WTC11 (cell line): ENCODE measurements at regions not wholly inside any gene's neighbourhood (a gene's known extent, or its start where the extent isn't known, plus 50 kb on each side); places are given as distances from the start of the nearest gene placed in this dataset.

Experiments
- MXD4 ChIP-seq: fragments of 250-450 bp; sonication (Bioruptor Pico); IDR thresholded peaks from 2 replicates; pipeline ENCODE4 v1.8.0; 2021; ENCODE audit warnings: mild to moderate bottlenecking, moderate library complexity, borderline replicate concordance
- NR2C2 ChIP-seq: sonication (generic); formaldehyde crosslinking; IDR thresholded peaks from 2 replicates; pipeline ENCODE4 v1.8.0; 2022; ENCODE audit warnings: mild to moderate bottlenecking, missing genetic modification reagents
- ZNF121 ChIP-seq: sonication (generic); formaldehyde crosslinking; IDR thresholded peaks from 2 replicates; pipeline ENCODE4 v1.8.0; 2023; ENCODE audit warnings: missing genetic modification reagents
- ZNF423 ChIP-seq: fragments of 250-450 bp; sonication (Bioruptor Pico); IDR thresholded peaks from 2 replicates; pipeline ENCODE4 v2.1.2; 2022; ENCODE audit warnings: mild to moderate bottlenecking, moderate library complexity
- TF ChIP-seq, protein P1 (sequence below): fragments of 250-450 bp; sonication (Bioruptor Pico); IDR thresholded peaks from 2 replicates; pipeline ENCODE4 v1.9.0; 2021; ENCODE audit warnings: mild to moderate bottlenecking
- TF ChIP-seq, protein P2 (sequence below): fragments of 200-600 bp; IDR thresholded peaks from 2 replicates; pipeline ENCODE4 v1.8.0; 2022; ENCODE audit warnings: antibody characterized with exemption
- TF ChIP-seq, protein P3 (sequence below): sonication (generic); formaldehyde crosslinking; IDR thresholded peaks from 2 replicates; pipeline ENCODE4 v1.8.0; 2022; ENCODE audit warnings: mild to moderate bottlenecking, missing genetic modification reagents

DNA sequence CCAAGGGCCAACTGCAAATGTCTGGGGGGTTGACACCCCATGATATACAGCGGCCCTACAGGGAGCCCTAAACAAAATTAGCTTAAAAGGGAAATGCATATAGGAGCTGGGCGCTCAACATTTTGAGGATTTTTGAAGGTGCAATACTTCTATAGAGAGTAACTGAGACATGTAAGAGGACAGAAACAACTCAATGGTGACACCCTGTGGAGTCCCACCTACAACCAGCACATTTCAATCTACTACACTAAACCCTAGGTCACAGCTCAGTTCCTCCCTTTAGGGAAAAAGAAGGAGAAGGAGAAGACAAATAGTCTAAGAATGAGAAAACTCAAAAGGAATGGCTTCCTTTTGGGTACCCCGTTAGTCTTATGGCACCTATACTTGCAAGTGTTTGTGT lies 1010.5 kb upstream of the NOVA1 start:
- TF ChIP-seq, protein P1, sequence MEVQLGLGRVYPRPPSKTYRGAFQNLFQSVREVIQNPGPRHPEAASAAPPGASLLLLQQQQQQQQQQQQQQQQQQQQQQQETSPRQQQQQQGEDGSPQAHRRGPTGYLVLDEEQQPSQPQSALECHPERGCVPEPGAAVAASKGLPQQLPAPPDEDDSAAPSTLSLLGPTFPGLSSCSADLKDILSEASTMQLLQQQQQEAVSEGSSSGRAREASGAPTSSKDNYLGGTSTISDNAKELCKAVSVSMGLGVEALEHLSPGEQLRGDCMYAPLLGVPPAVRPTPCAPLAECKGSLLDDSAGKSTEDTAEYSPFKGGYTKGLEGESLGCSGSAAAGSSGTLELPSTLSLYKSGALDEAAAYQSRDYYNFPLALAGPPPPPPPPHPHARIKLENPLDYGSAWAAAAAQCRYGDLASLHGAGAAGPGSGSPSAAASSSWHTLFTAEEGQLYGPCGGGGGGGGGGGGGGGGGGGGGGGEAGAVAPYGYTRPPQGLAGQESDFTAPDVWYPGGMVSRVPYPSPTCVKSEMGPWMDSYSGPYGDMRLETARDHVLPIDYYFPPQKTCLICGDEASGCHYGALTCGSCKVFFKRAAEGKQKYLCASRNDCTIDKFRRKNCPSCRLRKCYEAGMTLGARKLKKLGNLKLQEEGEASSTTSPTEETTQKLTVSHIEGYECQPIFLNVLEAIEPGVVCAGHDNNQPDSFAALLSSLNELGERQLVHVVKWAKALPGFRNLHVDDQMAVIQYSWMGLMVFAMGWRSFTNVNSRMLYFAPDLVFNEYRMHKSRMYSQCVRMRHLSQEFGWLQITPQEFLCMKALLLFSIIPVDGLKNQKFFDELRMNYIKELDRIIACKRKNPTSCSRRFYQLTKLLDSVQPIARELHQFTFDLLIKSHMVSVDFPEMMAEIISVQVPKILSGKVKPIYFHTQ: no peak
- TF ChIP-seq, protein P2, sequence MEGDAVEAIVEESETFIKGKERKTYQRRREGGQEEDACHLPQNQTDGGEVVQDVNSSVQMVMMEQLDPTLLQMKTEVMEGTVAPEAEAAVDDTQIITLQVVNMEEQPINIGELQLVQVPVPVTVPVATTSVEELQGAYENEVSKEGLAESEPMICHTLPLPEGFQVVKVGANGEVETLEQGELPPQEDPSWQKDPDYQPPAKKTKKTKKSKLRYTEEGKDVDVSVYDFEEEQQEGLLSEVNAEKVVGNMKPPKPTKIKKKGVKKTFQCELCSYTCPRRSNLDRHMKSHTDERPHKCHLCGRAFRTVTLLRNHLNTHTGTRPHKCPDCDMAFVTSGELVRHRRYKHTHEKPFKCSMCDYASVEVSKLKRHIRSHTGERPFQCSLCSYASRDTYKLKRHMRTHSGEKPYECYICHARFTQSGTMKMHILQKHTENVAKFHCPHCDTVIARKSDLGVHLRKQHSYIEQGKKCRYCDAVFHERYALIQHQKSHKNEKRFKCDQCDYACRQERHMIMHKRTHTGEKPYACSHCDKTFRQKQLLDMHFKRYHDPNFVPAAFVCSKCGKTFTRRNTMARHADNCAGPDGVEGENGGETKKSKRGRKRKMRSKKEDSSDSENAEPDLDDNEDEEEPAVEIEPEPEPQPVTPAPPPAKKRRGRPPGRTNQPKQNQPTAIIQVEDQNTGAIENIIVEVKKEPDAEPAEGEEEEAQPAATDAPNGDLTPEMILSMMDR: no peak
- TF ChIP-seq ZNF423: no peak
- TF ChIP-seq MXD4: no peak
- no peak for TF ChIP-seq NR2C2
- TF ChIP-seq, protein P3, sequence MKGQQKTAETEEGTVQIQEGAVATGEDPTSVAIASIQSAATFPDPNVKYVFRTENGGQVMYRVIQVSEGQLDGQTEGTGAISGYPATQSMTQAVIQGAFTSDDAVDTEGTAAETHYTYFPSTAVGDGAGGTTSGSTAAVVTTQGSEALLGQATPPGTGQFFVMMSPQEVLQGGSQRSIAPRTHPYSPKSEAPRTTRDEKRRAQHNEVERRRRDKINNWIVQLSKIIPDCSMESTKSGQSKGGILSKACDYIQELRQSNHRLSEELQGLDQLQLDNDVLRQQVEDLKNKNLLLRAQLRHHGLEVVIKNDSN (CRISPR knock-in tag): no peak
- no peak for TF ChIP-seq ZNF121
